ENCODE measurements at regions not wholly inside any gene's neighbourhood (a gene's known extent, or its start where the extent isn't known, plus 50 kb on each side); places are given as distances from the start of the nearest gene placed in this dataset.

DNA sequence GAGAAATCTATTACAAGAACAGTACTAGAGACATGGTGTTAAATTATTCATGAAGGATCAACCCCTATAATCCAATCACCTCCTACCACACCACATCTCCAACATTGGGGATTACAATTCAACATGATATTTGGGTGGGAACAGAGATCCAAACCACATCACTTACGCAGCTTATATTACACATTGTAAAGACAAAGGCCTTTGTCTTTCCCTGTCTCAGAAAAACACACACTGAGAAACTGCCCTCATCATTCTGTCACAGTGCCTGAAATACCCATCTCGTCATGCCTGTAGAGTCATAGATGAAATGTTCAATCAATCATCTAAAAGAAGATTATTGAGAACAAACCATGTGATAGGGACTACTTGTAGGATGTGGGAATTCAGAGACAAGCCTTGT lies 558.8 kb upstream of the GRIA3 start:
- H3K79me2 ChIP-seq (ENCODE audit: control insufficient read depth, insufficient read depth, low read length) = no peaks in the 10 kb centered on the region
- Mint-ChIP-seq H3K27me3 (no peaks in the 10 kb centered on the region), H3K4me1 (no peaks in the 10 kb centered on the region), H3K9me3 (ENCODE audit: insufficient read depth) (peaks cover 4% of the 10 kb centered on the region), H3K4me3 (no peak overlapping the region), H3K27ac (no peak overlapping the region)
- H3K36me3 ChIP-seq (replicated peaks in 1 of 2; ENCODE audit: control extremely low read depth in 1 of 2, control insufficient read depth in 1 of 2, extremely low read depth in 1 of 2, insufficient read depth in 2 of 2, low read length in 1 of 2) = no peaks in the 10 kb centered on the region
- POLR2A ChIA-PET = no interaction called here
- no peaks in the 10 kb centered on the region for H3K9me3 ChIP-seq (ENCODE audit: control extremely low read depth in 1 of 3, control insufficient read depth in 2 of 3, insufficient read depth in 1 of 3, low read length in 2 of 3)
- no peak for ATAC-seq (ENCODE audit: low read depth)
- CTCF ChIA-PET = no interaction called here
- H3K4me1 ChIP-seq (ENCODE audit: control insufficient read depth in 2 of 2, insufficient read depth in 2 of 2, low read length in 2 of 2) = no peaks in the 10 kb centered on the region
- TF ChIP-seq EZH2 (IDR thresholded peaks at IDR 0.05; ENCODE audit: borderline replicate concordance, insufficient read depth, low read depth, low read length, poor library complexity, severe bottlenecking) = no peak
- no peak for TF ChIP-seq CTCF (IDR thresholded peaks at IDR 0.05)
- no peak overlapping the region for H3K9ac ChIP-seq (ENCODE audit: low read length)
- WGBS (ENCODE audit: insufficient coverage) = no CpG with 5 or more reads among the region's 2 CpGs
- H3K4me2 ChIP-seq (replicated peaks; ENCODE audit: low read depth, low read length, poor library complexity, severe bottlenecking) = no peak overlapping the region
- no peaks in the 10 kb centered on the region for H3K27me3 ChIP-seq (replicated peaks in 1 of 4; ENCODE audit: control extremely low read depth in 1 of 4, control insufficient read depth in 3 of 4, insufficient read depth in 4 of 4, low read length in 3 of 4)
- intact Hi-C loops (cut with micrococcal nuclease) = no loop called here
- H3K27ac ChIP-seq (ENCODE audit: low read length in 2 of 2) = no peak overlapping the region
- H2AFZ ChIP-seq (ENCODE audit: insufficient read depth, low read depth, low read length, poor library complexity, severe bottlenecking) = no peak overlapping the region
- DNase-seq = no peak
- H4K20me1 ChIP-seq (ENCODE audit: control insufficient read depth, insufficient read depth, low read length, poor library complexity, severe bottlenecking) = no peaks in the 10 kb centered on the region
- no peak overlapping the region for H3K4me3 ChIP-seq (ENCODE audit: control extremely low read depth in 1 of 5, extremely low read depth in 1 of 5, insufficient read depth in 1 of 5, low read depth in 2 of 5, low read length in 4 of 5)

GRCh38 chrX:122625821-122626220 lies 558.3 kb upstream of the GRIA3 start:
- DNase-seq (no peak), ATAC-seq (ENCODE audit: low read depth) (no peak)
- Mint-ChIP-seq H3K27ac (no peak overlapping the region), H3K4me3 (no peak overlapping the region), H3K9me3 (ENCODE audit: insufficient read depth) (peaks cover 4% of the 10 kb centered on the region), H3K27me3 (no peaks in the 10 kb centered on the region), H3K4me1 (no peaks in the 10 kb centered on the region)
- no CpG with 5 or more reads among the region's 3 CpGs for WGBS (ENCODE audit: insufficient coverage)
- H3K27ac ChIP-seq (ENCODE audit: low read length in 2 of 2) = no peak overlapping the region
- CTCF ChIA-PET = no interaction called here
- no peak overlapping the region for H2AFZ ChIP-seq (ENCODE audit: insufficient read depth, low read depth, low read length, poor library complexity, severe bottlenecking)
- no peaks in the 10 kb centered on the region for H3K36me3 ChIP-seq (replicated peaks in 1 of 2; ENCODE audit: control extremely low read depth in 1 of 2, control insufficient read depth in 1 of 2, extremely low read depth in 1 of 2, insufficient read depth in 2 of 2, low read length in 1 of 2)
- H3K27me3 ChIP-seq (replicated peaks in 1 of 4; ENCODE audit: control extremely low read depth in 1 of 4, control insufficient read depth in 3 of 4, insufficient read depth in 4 of 4, low read length in 3 of 4) = no peaks in the 10 kb centered on the region
- intact Hi-C loops (cut with micrococcal nuclease) = no loop called here
- no peaks in the 10 kb centered on the region for H3K4me1 ChIP-seq (ENCODE audit: control insufficient read depth in 2 of 2, insufficient read depth in 2 of 2, low read length in 2 of 2)
- POLR2A ChIA-PET = no interaction called here
- H3K9ac ChIP-seq (ENCODE audit: low read length) = no peak overlapping the region
- TF ChIP-seq EZH2 (IDR thresholded peaks at IDR 0.05; ENCODE audit: borderline replicate concordance, insufficient read depth, low read depth, low read length, poor library complexity, severe bottlenecking) = no peak
- TF ChIP-seq CTCF (IDR thresholded peaks at IDR 0.05) = no peak
- no peak overlapping the region for H3K4me2 ChIP-seq (replicated peaks; ENCODE audit: low read depth, low read length, poor library complexity, severe bottlenecking)
- H4K20me1 ChIP-seq (ENCODE audit: control insufficient read depth, insufficient read depth, low read length, poor library complexity, severe bottlenecking) = no peaks in the 10 kb centered on the region
- no peak overlapping the region for H3K4me3 ChIP-seq (ENCODE audit: control extremely low read depth in 1 of 5, extremely low read depth in 1 of 5, insufficient read depth in 1 of 5, low read depth in 2 of 5, low read length in 4 of 5)
- no peaks in the 10 kb centered on the region for H3K79me2 ChIP-seq (ENCODE audit: control insufficient read depth, insufficient read depth, low read length)
- H3K9me3 ChIP-seq (ENCODE audit: control extremely low read depth in 1 of 3, control insufficient read depth in 2 of 3, insufficient read depth in 1 of 3, low read length in 2 of 3) = no peaks in the 10 kb centered on the region

All from B cell (primary cell).